GM23248 (cell line): ENCODE measurements at regions not wholly inside any gene's neighbourhood (a gene's known extent, or its start where the extent isn't known, plus 50 kb on each side); places are given as distances from the start of the nearest gene placed in this dataset.

Source experiments
- EZH2 ChIP-seq: fragments of 200-600 bp; sonication (generic); IDR thresholded peaks from 2 replicates; pipeline ENCODE4 v1.6.1; 2018; ENCODE audit warnings: antibody characterized with exemption, mild to moderate bottlenecking; ENCODE audit not compliant: insufficient read depth, poor library complexity, severe bottlenecking
- EZH2phosphoT487 ChIP-seq: fragments of 200-600 bp; sonication (generic); IDR thresholded peaks from 2 replicates; pipeline ENCODE4 v1.6.1; 2018; ENCODE audit warnings: antibody characterized with exemption, moderate library complexity, mild to moderate bottlenecking, low read depth; ENCODE audit not compliant: insufficient read depth

DNA sequence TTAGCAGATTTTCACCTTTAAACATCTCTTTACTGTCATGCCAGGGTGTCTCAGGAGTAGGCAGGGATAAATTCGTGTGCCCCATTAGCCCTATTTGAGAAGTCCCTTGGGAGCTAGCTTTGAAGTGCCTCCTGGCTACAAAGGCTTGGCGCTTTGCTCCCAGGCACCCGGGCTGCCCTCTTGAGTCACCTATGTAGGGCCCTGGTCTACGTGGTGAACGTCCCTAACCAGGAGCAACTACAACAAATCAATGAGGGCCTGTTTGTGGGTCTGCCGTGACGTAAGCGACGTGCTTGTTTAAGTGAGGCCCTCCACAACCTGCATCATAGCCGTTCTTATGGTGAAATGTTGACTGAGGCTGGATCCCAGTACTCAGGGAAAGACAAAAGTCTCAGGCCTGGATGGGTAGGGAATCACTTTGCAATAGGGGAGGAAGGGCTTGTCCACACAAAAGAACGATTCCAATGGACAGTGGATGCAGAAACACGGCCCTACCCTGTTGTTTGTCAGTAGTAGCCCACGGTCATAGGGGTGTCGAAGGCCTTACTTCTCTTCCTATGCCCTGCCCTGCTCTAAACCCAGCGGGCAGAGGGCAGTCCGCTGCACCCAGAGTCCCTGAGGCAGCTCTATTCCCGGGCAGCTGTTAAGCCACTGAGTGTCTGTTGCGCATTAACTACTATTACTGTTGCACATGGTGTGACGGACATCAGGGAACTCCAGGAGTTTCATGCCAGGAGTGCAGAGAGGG, 93.9 kb downstream of the INHBB start:
- TF ChIP-seq EZH2, result no peak
- no peak for TF ChIP-seq EZH2phosphoT487
